Fibroblast of lung (primary cell): ENCODE measurements at regions not wholly inside any gene's neighbourhood (a gene's known extent, or its start where the extent isn't known, plus 50 kb on each side); places are given as distances from the start of the nearest gene placed in this dataset.

ENCODE experiments used
- EZH2 ChIP-seq: IDR thresholded peaks from 2 replicates; pipeline ENCODE4 v1.5.1; 2012; ENCODE audit warnings: low read length, control low read depth, mild to moderate bottlenecking; ENCODE audit errors: missing control alignments
- TF ChIP-seq, protein P1 (sequence below), 2 donors: IDR thresholded peaks in 1 of 2; conservative IDR thresholded peaks in 1 of 2; 1 replicate in 1 of 2; 2 replicates in 1 of 2; pipeline ENCODE4 v1.5.1; 2011 to 2012; ENCODE audit warnings: low read length in 2 of 2, control low read depth in 1 of 2, inconsistent platforms in 1 of 2, low read depth in 1 of 2, mild to moderate bottlenecking in 1 of 2

- TF ChIP-seq, protein P1, sequence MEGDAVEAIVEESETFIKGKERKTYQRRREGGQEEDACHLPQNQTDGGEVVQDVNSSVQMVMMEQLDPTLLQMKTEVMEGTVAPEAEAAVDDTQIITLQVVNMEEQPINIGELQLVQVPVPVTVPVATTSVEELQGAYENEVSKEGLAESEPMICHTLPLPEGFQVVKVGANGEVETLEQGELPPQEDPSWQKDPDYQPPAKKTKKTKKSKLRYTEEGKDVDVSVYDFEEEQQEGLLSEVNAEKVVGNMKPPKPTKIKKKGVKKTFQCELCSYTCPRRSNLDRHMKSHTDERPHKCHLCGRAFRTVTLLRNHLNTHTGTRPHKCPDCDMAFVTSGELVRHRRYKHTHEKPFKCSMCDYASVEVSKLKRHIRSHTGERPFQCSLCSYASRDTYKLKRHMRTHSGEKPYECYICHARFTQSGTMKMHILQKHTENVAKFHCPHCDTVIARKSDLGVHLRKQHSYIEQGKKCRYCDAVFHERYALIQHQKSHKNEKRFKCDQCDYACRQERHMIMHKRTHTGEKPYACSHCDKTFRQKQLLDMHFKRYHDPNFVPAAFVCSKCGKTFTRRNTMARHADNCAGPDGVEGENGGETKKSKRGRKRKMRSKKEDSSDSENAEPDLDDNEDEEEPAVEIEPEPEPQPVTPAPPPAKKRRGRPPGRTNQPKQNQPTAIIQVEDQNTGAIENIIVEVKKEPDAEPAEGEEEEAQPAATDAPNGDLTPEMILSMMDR (conservative IDR thresholded peaks at IDR 0.05 in 1 of 2, IDR thresholded peaks at IDR 0.05 in 1 of 2; ENCODE audit: low read depth in 1 of 2, low read length in 2 of 2), result no peak
- TF ChIP-seq EZH2, result no peak
Measured at GRCh38 chr4:59024257-59024656, 1914.1 kb upstream of the IGFBP7 start.
